ENCODE measurements at regions not wholly inside any gene's neighbourhood (a gene's known extent, or its start where the extent isn't known, plus 50 kb on each side); places are given as distances from the start of the nearest gene placed in this dataset.

GRCh38 chr22:27197052-27197451 is 539.7 kb downstream of the MIAT start:
- TF ChIP-seq, protein P1, sequence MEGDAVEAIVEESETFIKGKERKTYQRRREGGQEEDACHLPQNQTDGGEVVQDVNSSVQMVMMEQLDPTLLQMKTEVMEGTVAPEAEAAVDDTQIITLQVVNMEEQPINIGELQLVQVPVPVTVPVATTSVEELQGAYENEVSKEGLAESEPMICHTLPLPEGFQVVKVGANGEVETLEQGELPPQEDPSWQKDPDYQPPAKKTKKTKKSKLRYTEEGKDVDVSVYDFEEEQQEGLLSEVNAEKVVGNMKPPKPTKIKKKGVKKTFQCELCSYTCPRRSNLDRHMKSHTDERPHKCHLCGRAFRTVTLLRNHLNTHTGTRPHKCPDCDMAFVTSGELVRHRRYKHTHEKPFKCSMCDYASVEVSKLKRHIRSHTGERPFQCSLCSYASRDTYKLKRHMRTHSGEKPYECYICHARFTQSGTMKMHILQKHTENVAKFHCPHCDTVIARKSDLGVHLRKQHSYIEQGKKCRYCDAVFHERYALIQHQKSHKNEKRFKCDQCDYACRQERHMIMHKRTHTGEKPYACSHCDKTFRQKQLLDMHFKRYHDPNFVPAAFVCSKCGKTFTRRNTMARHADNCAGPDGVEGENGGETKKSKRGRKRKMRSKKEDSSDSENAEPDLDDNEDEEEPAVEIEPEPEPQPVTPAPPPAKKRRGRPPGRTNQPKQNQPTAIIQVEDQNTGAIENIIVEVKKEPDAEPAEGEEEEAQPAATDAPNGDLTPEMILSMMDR (IDR thresholded peaks at IDR 0.05), result no peak
- TF ChIP-seq POLR2A (IDR thresholded peaks at IDR 0.05) (no peak), EP300 (IDR thresholded peaks at IDR 0.05) (no peak)
